MV-4-11 (cell line): ENCODE measurements at regions not wholly inside any gene's neighbourhood (a gene's known extent, or its start where the extent isn't known, plus 50 kb on each side); places are given as distances from the start of the nearest gene placed in this dataset.
"Not testable (repeated sequence)": the region's sequence is repeated elsewhere in the genome, so short reads cannot be mapped to it uniquely, and the experiment has no call there.

Experiments
- DNase-seq: peaks from one replicate; lab custom pipeline; 2025; lab: John Stamatoyannopoulos, UW

- peak; percentile 6 for DNase-seq
These were observed 273.8 kb downstream of the FAM72C start for GRCh38 chr1:143698016-143698415.

GRCh38 chr1:143694085-143694484 is 277.7 kb downstream of the FAM72C start:
- no peak for DNase-seq

DNA sequence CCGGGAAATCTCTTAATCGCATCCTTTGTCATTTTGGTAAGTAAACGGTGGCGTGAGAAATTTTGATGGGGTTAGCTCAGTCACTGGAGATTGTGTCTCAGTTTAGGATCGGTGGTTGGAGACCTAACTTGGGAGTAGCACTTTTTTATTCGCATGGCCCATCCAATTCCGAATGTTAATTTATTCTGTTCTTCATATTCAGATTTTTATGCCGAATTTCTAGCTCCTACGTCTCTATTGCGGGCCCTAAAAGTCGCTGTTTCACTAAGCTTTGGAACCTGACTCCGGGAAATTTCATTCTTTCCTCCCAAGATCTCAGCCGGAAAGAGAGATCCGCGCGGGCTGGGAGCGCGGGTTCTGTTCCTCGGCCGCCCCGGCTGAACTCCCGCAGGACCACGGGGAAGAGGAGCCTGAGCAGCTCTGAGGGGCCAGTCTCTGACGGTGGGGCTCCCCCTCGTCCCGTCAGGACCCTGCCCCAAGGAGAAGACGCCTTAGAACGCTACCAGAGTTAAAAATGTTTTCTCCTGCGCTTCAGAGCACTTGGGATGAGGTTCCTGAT is 279.7 kb downstream of the FAM72C start:
- DNase-seq, result no peak

DNA sequence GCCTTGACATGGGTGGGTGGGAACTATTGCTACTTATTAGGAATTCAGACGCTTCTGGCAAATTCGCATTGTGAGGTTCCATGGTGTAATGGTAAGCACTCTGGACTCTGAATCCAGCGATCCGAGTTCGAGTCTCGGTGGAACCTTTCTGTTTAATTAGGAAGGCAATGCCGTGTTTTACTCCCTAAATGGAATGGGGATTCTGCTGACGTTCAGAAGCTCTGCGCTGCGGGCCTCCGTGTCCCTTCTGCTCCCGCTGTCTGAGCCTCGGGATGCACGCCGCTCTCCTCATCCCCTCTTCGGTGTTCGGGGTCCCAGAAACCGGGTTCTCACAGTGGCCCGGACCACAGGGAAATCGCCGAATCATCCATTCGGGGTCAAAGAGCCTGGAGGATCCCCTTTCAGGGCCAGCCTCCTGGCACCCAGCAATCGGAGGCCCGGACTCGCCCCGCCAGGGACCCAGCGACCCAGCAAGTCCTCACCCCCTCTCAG is 280.3 kb downstream of the FAM72C start:
- peak; percentile 5 for DNase-seq

GRCh38 chr1:143689781-143690180 is 282.0 kb downstream of the FAM72C start:
- no peak for DNase-seq

DNA sequence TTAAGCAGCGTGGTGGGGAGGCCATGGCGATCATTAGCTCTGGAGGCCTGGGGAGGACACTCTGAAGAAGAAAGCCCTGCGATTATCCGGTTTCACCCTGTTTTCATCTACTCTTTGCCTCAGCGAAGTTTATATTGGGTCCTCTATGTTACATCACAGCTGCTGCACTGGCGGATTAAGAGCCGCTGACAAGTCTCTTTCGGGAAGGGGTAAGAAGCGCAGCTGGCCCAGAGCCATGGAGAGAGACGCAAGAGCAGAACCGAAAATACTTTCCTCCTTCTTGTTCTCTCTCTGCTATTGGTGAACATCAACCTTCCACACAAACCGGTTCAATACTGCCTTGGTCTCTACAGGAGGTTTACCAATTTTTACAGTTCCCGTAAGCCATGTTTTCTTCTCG is 291.5 kb downstream of the FAM72C start:
- peak; percentile 79 for DNase-seq

DNA sequence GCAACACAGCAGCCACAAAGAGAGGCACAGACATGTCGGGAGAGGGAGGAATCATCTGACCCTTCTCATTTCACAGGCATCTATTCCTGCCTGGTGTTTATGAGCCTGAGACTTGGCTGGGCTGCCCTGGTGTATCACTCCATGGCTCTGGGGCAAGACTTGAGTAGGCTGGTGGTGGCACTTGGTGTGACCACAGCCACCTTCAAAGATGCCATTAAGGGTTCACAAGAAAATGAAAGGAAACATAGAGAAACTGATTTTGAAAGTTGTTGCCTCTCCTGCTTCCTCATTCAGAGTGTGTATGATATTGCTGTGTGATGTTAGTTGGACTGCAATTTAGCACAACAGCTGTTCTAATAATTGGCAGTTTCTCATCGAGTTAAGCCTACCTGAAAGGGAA is 298.8 kb downstream of the FAM72C start:
- peak; percentile 60 for DNase-seq

- no peak for DNase-seq
These were observed 304.1 kb downstream of the FAM72C start for GRCh38 chr1:143667730-143668129.

- DNase-seq, result no peak
These were observed 304.9 kb downstream of the FAM72C start for GRCh38 chr1:143666851-143667250.

DNA sequence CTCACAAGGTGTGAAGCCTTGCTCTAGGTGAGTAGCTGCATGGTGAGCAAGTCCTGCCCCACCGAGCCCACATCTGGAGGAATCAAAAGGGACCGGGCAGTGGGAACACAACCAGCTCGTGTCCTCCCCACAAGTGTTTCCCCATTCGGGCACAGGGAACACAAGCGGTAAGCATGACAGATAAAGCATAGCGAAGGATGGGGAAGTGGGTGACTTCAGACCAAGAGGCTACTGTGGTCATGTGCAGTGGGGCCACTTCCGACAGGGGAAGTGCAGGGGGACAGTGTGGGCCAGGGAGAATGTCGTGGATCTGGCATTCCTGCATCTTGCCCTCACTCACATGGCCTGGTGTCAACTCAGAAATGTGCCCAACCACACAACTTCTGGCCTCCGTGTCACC is 306.2 kb downstream of the FAM72C start:
- peak; percentile 79 for DNase-seq

DNA sequence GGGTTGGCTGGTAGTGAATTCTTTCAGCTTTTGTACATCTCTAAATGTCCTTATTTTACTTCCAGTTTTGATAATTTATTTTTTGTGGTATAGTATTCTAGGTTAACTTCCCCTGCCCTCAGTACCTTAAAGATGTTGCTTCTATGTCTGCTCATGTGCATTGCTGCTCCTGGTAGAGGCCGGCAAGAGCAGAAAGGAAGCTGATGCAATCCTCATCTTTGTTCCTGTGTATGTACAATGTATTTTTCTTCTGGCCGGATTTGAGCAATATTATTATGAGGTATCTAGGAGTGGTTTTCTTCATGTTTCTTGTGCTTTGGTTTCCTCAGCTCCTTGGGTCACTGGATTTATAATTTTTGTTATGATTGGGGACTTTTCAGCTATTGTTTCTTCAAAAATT is 308.7 kb downstream of the FAM72C start:
- peak; percentile 48 for DNase-seq

DNA sequence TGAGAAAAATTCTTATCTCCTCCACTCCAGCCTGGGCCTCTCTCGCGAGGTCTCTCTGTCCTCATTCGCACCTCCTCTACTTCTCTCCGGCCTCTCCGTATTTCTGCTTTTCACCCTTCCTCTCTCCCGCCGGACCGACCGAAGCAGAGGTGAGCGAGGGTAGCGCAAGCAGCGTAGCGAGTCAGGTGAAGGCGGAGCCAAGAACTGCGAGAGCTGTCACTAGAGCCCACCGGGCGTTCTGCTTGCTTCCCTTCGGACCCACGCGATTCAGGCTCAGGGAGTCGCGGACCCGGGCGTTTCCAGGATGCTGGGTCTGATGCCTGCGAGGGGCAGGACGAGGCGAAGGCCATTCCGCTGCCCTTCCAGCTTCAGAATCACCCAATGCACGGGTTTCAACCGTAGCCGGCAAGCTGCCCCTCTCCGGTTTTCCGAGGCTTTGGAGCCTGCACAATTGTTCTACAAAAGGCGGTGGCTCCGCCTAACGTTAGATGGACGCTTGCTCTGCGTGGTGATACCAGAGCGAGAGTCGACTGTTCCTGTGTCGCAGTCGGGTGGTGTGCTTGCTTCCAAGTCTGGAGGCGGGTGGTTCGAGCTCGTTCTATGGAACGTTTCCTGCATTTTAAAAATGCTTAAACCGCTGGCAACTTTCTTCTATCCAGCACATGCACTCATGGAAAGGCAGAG is 310.2 kb downstream of the FAM72C start:
- no peak for DNase-seq

DNA sequence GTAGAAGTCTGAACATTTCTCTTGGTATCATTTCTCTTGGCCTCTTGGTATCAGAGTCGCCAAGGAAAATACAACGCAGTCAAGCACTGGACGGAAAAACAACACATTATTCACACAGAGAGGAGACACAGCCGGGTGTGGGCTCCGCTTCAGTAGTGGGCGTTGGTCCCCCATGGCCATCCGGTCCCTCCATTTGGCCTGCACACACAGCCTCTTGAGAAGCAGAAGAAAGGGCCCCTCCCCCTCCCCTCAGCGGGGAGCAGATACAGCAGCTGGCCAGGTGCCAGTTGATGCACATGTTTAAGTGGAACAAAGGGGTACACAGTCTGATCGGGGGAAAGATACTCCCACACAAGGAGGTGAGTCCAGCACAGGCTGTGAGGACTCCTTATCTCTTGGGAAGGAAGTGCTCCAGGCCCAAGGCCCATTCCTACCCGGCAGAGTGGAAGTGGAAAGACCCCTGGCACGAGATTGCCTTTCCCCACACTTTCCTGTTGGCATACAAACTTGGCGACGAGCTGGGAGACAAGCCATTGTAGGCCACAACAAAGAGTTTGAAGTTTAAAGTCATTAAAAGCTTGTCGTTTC is 311.3 kb downstream of the FAM72C start:
- no peak for DNase-seq

GRCh38 chr1:143653429-143653802 is 318.4 kb downstream of the FAM72C start:
- no peak for DNase-seq

- no peak for DNase-seq
These were observed 318.9 kb downstream of the FAM72C start for GRCh38 chr1:143652744-143653428.

DNA sequence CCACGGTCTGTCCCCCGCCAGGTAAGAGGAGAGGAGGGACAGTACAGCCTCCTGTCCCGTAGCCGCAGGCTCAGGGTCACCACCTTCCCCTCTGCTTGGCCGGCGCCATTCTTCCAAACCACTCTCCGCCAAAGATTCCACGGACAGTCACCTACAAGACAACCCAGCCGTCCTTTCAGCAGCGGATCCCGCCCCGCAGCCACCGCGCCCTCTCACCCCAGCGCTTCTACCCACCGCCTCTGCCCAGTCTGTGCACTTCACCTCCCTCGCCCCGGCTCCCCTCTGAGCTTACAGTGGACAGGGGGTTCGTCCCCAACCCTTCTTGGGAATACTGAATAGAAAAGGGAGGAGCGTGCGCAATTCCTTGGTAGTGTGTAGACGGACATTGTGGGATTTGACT is 319.6 kb downstream of the FAM72C start:
- DNase-seq, result no peak

GRCh38 chr1:143651350-143651992 is 320.3 kb downstream of the FAM72C start:
- DNase-seq, result no peak

DNA sequence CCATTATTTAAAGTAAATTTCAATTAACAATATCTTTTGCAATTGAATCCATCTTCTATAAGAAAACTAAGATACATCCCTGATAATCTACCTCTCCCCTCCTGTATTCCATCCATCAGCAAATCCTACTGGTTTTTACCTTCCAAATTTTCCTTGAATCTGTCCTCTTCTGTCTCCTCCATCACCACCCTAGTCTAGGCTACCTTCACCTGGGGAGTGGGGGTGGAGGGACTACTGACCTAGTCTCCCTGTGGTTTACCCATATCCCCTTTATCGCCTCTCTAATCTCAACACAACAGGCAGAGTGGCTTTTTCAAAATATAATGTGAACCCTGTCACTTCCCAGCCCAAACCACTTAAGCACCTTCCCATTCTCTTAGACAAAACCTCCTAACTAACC is 327.8 kb downstream of the FAM72C start:
- DNase-seq, result not testable (repeated sequence)

DNA sequence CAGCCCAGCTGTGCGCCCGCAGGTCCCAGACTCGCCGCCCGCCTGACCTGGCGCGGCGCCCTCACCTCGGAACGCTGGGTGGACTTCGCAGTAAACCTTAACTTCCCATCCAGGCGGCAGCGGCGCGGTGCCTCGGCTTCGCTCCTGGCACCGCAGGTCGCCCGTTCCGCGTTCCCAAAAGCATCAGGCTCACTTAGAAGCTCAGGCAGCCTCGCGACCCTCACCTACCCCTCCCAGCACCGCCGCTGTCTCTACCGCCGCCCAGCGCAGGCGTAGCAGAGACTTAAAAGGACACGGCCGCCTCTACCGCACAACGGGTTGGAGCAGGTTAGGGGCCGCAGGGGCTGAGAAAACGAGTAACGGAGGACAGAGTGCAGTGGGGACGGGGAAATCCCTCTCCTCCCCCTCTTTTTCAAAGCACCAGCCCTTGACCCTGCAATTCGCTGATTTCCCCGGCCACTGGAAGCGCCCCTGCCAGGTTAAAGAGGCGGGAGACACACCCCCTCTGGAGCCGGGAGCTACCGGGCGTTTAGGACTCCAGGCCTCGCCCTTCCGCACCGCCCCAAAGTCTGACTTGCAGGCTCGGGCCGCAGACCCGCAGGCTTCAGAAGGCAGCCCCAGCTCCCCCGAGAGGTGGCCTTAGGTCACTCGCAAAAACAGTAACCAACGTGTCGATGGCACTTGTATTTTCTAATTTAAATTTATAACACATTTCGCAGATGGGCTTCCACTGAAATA is 328.5 kb downstream of the FAM72C start:
- DNase-seq, result no peak

DNA sequence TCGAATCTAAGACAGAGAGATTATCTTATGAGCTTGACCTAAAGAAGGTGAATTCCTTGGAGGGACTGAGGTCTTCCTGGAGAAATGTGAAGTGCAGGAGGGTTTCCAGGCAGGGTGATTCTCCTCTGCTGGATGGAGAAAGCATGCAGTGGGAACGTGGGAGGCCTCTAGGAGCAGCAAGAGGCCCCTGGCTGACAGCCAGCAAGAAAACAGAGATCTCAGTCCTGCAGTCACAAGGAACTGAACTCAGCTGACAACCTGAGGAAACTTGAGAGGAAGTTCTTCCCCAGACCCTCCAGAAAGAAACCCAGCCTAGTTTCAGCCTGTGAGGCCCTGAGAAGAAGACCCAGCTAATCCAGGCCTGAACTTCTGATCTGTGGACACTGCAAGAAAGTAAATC is 345.9 kb downstream of the FAM72C start:
- DNase-seq, result no peak

DNA sequence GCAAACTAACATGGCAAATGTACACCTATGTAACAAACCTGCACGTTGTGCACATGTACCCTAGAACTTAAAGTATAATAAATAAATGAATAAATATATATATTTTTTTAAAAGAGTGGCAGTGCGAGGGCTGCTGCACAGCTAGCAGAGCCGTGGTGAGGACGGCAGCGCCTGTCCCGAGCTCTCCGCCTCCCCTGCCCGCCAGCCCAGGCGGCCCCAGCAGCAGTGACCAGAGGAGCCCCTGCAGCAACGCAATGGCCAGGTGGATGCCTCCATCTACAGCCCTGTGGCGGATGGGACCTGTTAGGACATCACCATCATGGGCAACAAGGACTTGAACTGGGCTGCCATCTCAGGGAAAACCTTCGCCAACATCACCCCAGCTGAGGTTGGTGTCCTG is 351.9 kb downstream of the FAM72C start:
- DNase-seq, result no peak

DNA sequence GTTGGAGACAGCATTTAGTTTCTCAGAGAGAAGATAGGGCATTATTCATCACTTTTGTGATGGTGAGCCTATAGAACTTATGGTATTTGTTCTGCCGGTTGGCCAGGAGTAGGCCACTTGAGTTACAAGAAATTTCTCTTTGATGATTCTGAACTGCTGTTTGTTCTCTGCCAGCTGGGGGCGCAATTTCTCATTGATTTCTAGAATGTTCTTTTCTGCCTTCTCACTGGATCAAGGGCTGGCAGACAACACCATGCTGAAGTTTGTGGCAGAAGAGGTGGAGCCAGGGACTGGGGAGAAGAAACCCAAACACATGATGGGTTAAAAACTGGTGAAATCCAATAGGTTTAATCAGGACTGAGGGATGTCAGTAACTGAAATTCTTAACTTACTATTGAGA is 360.6 kb downstream of the FAM72C start:
- DNase-seq, result no peak
